Astrocyte (in vitro differentiated cells and primary cell): ENCODE measurements at regions not wholly inside any gene's neighbourhood (a gene's known extent, or its start where the extent isn't known, plus 50 kb on each side); places are given as distances from the start of the nearest gene placed in this dataset.

ENCODE experiments used
- CTCF ChIP-seq: IDR thresholded peaks from 2 replicates; pipeline ENCODE4 v1.5.1; 2011; ENCODE audit warnings: low read depth, mild to moderate bottlenecking, inconsistent platforms, low read length, moderate library complexity; ENCODE audit not compliant: insufficient read depth
- EZH2 ChIP-seq: IDR thresholded peaks from 2 replicates; pipeline ENCODE4 v1.6.1; 2012; ENCODE audit warnings: mild to moderate bottlenecking, low read length, inconsistent platforms; ENCODE audit not compliant: insufficient read depth

GRCh38 chr20:48057251-48057650, 272.0 kb upstream of the SULF2 start:
- TF ChIP-seq CTCF (no peak), EZH2 (no peak)
